Liver (tissue), 8 donors: ENCODE measurements at regions not wholly inside any gene's neighbourhood (a gene's known extent, or its start where the extent isn't known, plus 50 kb on each side); places are given as distances from the start of the nearest gene placed in this dataset.

Experiments used
- DNase-seq: peaks from one replicate; pipeline ENCODE4 v3.0.0-alpha.2; 2017; ENCODE audit warnings: low spot score
- H3K27ac ChIP-seq, 2 donors: one replicate each; pipeline ENCODE4 v1.7.0; 2013; ENCODE audit warnings: inconsistent platforms in 2 of 2, low read length in 2 of 2, control low read depth in 1 of 2, low read depth in 1 of 2, mild to moderate bottlenecking in 1 of 2
- H3K27me3 ChIP-seq, 4 donors: one replicate each; pipeline versions ENCODE4 v1.6.1 to v1.7.0; 2013; ENCODE audit warnings: low read length in 3 of 4, inconsistent platforms in 1 of 4, mild to moderate bottlenecking in 1 of 4, moderate library complexity in 1 of 4; ENCODE audit not compliant: control insufficient read depth in 4 of 4, insufficient read depth in 4 of 4
- H3K36me3 ChIP-seq, 4 donors: one replicate each; pipeline versions ENCODE4 v1.6.1 to v1.7.0; 2013; ENCODE audit warnings: low read length in 3 of 4, mild to moderate bottlenecking in 3 of 4, low read depth in 1 of 4, moderate library complexity in 1 of 4; ENCODE audit not compliant: control insufficient read depth in 4 of 4, insufficient read depth in 3 of 4
- H3K4me1 ChIP-seq, 4 donors: one replicate each; pipeline versions ENCODE4 v1.6.1 to v1.7.0; 2013; ENCODE audit warnings: low read length in 3 of 4, mild to moderate bottlenecking in 3 of 4, moderate library complexity in 1 of 4; ENCODE audit not compliant: control insufficient read depth in 4 of 4, insufficient read depth in 4 of 4
- H3K4me3 ChIP-seq, 3 donors: one replicate each; pipeline versions ENCODE4 v1.6.1 to v1.7.0; 2013; ENCODE audit warnings: low read length in 3 of 3, control low read depth in 1 of 3, low read depth in 1 of 3, mild to moderate bottlenecking in 1 of 3
- H3K9ac ChIP-seq, 2 donors: one replicate each; pipeline ENCODE4 v1.7.0; 2013; ENCODE audit warnings: low read length in 2 of 2, mild to moderate bottlenecking in 2 of 2, moderate library complexity in 2 of 2, control low read depth in 1 of 2, low read depth in 1 of 2
- H3K9me3 ChIP-seq, 4 donors: one replicate each; pipeline versions ENCODE4 v1.6.1 to v1.7.0; 2013; ENCODE audit warnings: low read length in 3 of 4; ENCODE audit not compliant: control insufficient read depth in 4 of 4
- ATF3 ChIP-seq: IDR thresholded peaks from 2 replicates; pipeline ENCODE4 v1.6.1; 2016; ENCODE audit warnings: antibody characterized with exemption
- CTCF ChIP-seq: fragments of 150-350 bp; IDR thresholded peaks from 2 replicates; pipeline ENCODE4 v1.5.1; 2017; ENCODE audit warnings: improper control_type of control experiment, low read depth, low read length; ENCODE audit not compliant: missing input control
- EGR1 ChIP-seq, 2 donors: IDR thresholded peaks; 2 replicates each; pipeline ENCODE4 v1.6.1; 2016 to 2018; ENCODE audit warnings: antibody characterized with exemption in 2 of 2, low read depth in 2 of 2
- FOXA1 ChIP-seq: IDR thresholded peaks from 2 replicates; pipeline ENCODE4 v1.6.1; 2016; ENCODE audit warnings: antibody characterized with exemption
- FOXA2 ChIP-seq: IDR thresholded peaks from 2 replicates; pipeline ENCODE4 v1.6.1; 2016; ENCODE audit warnings: antibody characterized with exemption
- GABPA ChIP-seq, 2 donors: IDR thresholded peaks in 1 of 2; conservative IDR thresholded peaks in 1 of 2; 2 replicates each; pipeline ENCODE4 v1.6.1; 2016; ENCODE audit warnings: antibody characterized with exemption in 2 of 2, mild to moderate bottlenecking in 1 of 2, moderate library complexity in 1 of 2
- HNF4A ChIP-seq, 2 donors: conservative IDR thresholded peaks; 2 replicates each; pipeline ENCODE4 v1.6.1; 2016; ENCODE audit warnings: antibody characterized with exemption in 2 of 2, mild to moderate bottlenecking in 2 of 2
- HNF4G ChIP-seq: IDR thresholded peaks from 2 replicates; pipeline ENCODE4 v1.6.1; 2016; ENCODE audit warnings: antibody characterized with exemption
- JUND ChIP-seq, 2 donors: IDR thresholded peaks; 2 replicates each; pipeline ENCODE4 v1.6.1; 2016; ENCODE audit warnings: antibody characterized with exemption in 2 of 2
- MAX ChIP-seq: IDR thresholded peaks from 2 replicates; pipeline ENCODE4 v1.6.1; 2016; ENCODE audit warnings: antibody characterized with exemption
- NR2F2 ChIP-seq: IDR thresholded peaks from 2 replicates; pipeline ENCODE4 v1.6.1; 2016; ENCODE audit warnings: antibody characterized with exemption
- RAD21 ChIP-seq, 2 donors: IDR thresholded peaks; 2 replicates each; pipeline ENCODE4 v1.6.1; 2016; ENCODE audit warnings: antibody characterized with exemption in 2 of 2, mild to moderate bottlenecking in 2 of 2
- REST ChIP-seq: IDR thresholded peaks from 2 replicates; pipeline ENCODE4 v1.6.1; 2016; ENCODE audit warnings: antibody characterized with exemption, mild to moderate bottlenecking
- RXRA ChIP-seq, 2 donors: IDR thresholded peaks; 2 replicates each; pipeline ENCODE4 v1.6.1; 2017 to 2018; ENCODE audit warnings: antibody characterized with exemption in 2 of 2, mild to moderate bottlenecking in 1 of 2
- SP1 ChIP-seq: IDR thresholded peaks from 2 replicates; pipeline ENCODE4 v1.6.1; 2018; ENCODE audit warnings: antibody characterized with exemption, mild to moderate bottlenecking
- TAF1 ChIP-seq: conservative IDR thresholded peaks from 2 replicates; pipeline ENCODE4 v1.6.1; 2016; ENCODE audit warnings: antibody characterized with exemption, mild to moderate bottlenecking
- YY1 ChIP-seq: IDR thresholded peaks from 2 replicates; pipeline ENCODE4 v1.6.1; 2016; ENCODE audit warnings: antibody characterized with exemption, mild to moderate bottlenecking
- ZBTB33 ChIP-seq: IDR thresholded peaks from 2 replicates; pipeline ENCODE4 v1.6.1; 2016; ENCODE audit warnings: antibody characterized with exemption
- WGBS: extraction: QIAGEN DNeasy Blood & Tissue Kit; methylation state at CpG from one replicate; pipeline ENCODE4 v1.1.7; 2013; 5-methylcytosine and 5-hydroxymethylcytosine counted together
- donor health status: healthy.
- donor health status: healthy.
- donor health status: healthy.
- donor health status: healthy.
- donor health status: healthy.

GRCh38 chr16:85200471-85201278 lies 88.4 kb upstream of the CIBAR2 start:
- DNase-seq: no peak
- H3K27ac ChIP-seq: peak overlapping the region; percentile 66 to 93
- no peaks in the 10 kb centered on the region for H3K36me3 ChIP-seq

More at GRCh38 chr16:85200471-85201278, 88.4 kb upstream of the CIBAR2 start:
- H3K27me3 ChIP-seq: no peaks in the 10 kb centered on the region
- H3K9ac ChIP-seq: peak overlapping the region in 1 of 2 donors; percentile 36
- H3K4me1 ChIP-seq: peaks cover 0 to 22% (median 10%) of the 10 kb centered on the region in 4 donors
- peak; percentile 55 for TF ChIP-seq YY1
- no peak for TF ChIP-seq GABPA (IDR thresholded peaks at IDR 0.05 in 1 of 2, conservative IDR thresholded peaks at IDR 0.05 in 1 of 2)
- no peak for TF ChIP-seq TAF1
- TF ChIP-seq RAD21 (IDR thresholded peaks at IDR 0.05): peak in 1 of 2 donors; percentile 38
- TF ChIP-seq MAX: no peak
- peak; percentile 56 for TF ChIP-seq REST
- peak; percentile 74 to 77 for TF ChIP-seq JUND (IDR thresholded peaks at IDR 0.05)
- no peak for TF ChIP-seq FOXA1
- TF ChIP-seq NR2F2: peak; percentile 70
- peak; percentile 90 to 91 for TF ChIP-seq RXRA (IDR thresholded peaks at IDR 0.05)
- peak; percentile 74 for TF ChIP-seq SP1
- TF ChIP-seq HNF4G: no peak
- TF ChIP-seq ATF3: no peak
- TF ChIP-seq EGR1 (IDR thresholded peaks at IDR 0.05; ENCODE audit: low read depth in 2 of 2): no peak
- TF ChIP-seq FOXA2: no peak
- peak; percentile 52 to 69 for TF ChIP-seq HNF4A (conservative IDR thresholded peaks at IDR 0.05)
- TF ChIP-seq ZBTB33: no peak
- no peak for TF ChIP-seq CTCF
- H3K4me3 ChIP-seq: no peak overlapping the region
- 30% methylated on average over 17 of the region's 17 CpGs for WGBS
- no peaks in the 10 kb centered on the region for H3K9me3 ChIP-seq
